HG03442 (cell line): ENCODE measurements at regions not wholly inside any gene's neighbourhood (a gene's known extent, or its start where the extent isn't known, plus 50 kb on each side); places are given as distances from the start of the nearest gene placed in this dataset.

Source experiments
- ATAC-seq: cut with Tn5 transposase; IDR thresholded peaks from one replicate; pipeline ENCODE4 v1.9.1; 2021; ENCODE audit warnings: mild to moderate bottlenecking, moderate library complexity; ENCODE audit not compliant: unreplicated experiment

DNA sequence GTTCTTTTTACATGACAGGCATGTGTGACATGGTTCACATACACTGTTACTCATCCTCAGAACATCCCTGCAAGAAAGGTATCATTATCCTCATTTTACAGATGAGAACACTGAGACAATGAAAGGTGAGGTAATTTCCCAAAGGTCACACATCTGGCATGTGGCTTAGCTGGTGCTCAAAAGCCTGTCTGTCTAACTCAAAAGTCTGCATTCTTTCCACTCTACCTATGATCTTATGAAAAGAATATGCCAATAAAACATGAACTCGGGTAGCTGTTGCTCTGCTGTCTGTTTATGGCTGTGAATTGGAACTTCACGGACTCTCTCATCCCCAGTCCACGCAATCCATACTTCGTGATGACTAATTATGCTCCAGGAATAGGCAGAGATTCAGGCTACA, 79.0 kb upstream of the ODAD2 start:
- no peak for ATAC-seq

DNA sequence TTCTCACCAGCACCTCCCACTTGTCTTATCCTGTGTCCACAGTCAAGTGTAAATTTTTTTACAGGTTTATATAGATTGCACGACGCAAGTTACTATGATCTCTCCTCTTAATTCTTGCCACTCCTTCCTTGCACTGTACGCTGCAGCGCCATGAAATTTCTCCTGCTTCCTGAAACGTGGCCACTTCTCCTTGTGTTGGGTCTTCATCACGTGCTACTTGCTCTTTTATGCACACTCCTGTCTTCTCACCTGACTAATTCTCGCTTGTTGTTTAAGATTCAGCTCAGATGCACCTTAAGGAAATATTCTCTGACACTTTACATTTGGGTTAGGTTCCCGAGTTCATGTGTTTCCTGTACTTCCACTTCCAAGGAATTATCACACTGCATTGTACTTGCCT, 76.5 kb upstream of the ODAD2 start:
- no peak for ATAC-seq

DNA sequence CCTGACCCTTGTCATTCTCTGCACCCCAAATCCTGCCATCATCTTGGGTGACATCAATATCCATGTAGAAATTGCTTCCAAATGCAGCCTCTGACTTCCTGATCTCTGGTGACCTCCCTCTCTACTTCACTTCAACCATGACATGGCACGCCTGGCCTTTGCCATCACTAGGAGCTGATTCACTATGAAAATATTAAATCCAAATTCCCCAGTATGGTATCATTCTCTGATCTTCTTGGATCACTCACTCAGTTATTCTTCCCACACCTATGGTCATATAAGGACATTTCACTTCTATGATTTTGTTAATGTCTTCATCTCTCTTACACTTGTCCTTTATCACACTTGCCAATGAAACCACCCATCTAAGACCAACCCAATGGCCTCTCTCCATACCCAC, 73.7 kb upstream of the ODAD2 start:
- no peak for ATAC-seq

DNA sequence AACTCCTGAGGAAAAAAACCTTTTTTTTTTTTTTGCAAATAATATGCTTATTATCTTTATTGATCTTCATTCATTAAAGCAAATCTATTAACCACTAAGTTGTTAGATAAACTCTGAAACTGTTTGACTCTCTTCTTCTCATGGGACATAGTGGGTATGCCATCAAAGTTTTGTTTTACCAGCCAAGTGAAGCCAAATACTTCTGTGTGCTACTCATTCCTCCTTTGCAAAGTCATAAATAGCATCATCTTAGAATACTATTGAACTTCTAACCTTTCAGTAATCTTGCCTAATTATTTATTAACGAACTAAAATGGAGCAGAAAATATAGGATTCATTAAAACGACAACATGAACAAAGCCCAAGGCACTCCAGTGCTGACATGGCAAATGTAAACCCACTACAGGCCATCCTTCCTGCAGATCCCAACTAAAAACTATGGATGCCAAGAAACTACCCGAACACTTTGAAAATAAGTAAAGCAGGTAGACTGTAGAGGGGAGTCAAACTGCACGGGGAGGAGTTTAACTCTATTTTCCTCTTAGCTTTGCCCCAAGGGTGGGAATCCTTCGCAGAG, 61.2 kb upstream of the ODAD2 start:
- no peak for ATAC-seq

DNA sequence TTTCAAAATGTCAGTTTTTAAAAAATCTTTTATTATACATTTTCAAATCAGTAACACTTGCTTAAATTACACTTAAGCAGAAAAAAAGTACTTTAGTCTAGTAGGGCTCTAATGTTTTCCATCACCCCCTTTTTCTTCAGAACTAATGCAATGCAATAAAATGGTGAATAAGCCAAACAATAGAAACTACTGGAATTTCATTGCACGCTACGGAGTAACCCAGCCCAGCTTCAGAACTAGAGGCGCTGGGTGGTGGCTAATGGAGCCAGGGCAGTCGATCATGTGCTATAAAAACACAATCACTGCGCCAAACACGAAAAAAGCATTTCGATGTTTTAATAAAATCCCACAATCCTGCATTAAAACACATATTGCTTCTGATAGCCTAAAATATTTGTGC, 59.9 kb upstream of the ODAD2 start:
- no peak for ATAC-seq

DNA sequence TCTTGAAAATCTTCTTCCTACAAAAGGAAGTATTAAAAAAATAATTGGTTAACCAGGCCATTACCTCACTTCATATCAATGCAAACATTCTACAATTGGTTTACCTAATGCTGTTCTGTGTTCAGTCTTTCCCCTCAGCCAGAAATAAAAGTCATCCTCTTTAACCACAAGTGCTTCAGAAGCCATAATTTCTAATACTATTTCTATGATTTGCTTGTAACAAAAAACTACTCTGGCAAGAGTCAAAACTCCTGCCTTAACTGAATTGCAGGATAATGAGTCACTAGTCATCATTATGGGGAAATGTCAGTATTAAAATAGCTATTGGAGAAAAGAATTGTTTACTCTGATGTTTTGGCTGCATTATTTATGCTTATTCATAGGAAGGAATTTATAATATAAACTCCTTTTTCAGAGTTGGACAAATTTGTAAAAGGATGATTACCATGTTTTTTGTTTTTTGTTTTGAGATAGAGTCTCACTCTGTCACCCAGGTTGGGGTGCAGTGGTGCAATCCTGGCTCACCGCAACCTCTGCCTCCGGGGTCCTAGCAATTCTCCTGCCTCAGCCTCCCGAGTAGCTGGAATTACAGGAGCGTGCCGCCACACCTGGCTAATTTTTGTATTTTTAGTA, 55.5 kb upstream of the ODAD2 start:
- no peak for ATAC-seq

DNA sequence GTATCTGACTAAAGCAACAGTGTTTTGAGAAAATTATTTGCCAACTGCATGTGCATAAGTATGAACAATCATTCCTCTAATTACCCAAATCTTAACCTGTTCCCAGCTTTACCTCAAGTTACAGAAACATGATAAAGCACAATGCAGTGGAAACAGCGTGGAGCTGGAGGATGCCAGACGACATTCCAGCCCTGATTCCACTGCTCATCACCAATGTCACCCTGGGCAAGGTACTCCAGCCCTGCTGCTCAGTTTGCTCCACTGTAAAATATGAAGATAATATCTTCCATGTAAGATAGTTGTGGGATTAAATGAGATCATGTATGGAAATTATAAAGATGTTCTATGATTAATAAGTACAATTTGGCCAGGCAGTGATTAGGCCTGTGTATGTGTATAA, 50.4 kb upstream of the ODAD2 start:
- no peak for ATAC-seq
